ENCODE measurements at regions not wholly inside any gene's neighbourhood (a gene's known extent, or its start where the extent isn't known, plus 50 kb on each side); places are given as distances from the start of the nearest gene placed in this dataset.

- no peaks in the 10 kb centered on the region for H3K9me3 ChIP-seq (ENCODE audit: control insufficient read depth in 2 of 3, low read length in 3 of 3)
- H3K36me3 ChIP-seq (ENCODE audit: control insufficient read depth in 2 of 3, insufficient read depth in 3 of 3, low read length in 3 of 3), result no peaks in the 10 kb centered on the region
- no peak overlapping the region for H3K27ac ChIP-seq (ENCODE audit: low read depth, low read length)
- CTCF ChIA-PET, result no interaction called here
- H3K27me3 ChIP-seq (ENCODE audit: control insufficient read depth in 2 of 2, insufficient read depth in 2 of 2, low read length in 2 of 2), result no peaks in the 10 kb centered on the region
- Mint-ChIP-seq H3K36me3 (no peaks in the 10 kb centered on the region), H3K27me3 (peaks cover 0 to 11% (median 0%) of the 10 kb centered on the region in 5 donors), H3K4me3 (no peak overlapping the region), H3K4me1 (peaks cover 0 to 3% (median 0%) of the 10 kb centered on the region in 7 donors), H3K27ac (no peak overlapping the region), H3K9me3 (peaks cover 0 to 10% (median 4%) of the 10 kb centered on the region in 11 donors)
- ATAC-seq (no peak), DNase-seq (no peak)
- POLR2A ChIA-PET, result no interaction called here
- no peaks in the 10 kb centered on the region for H3K4me1 ChIP-seq (ENCODE audit: control insufficient read depth in 2 of 2, insufficient read depth in 2 of 2, low read length in 2 of 2)
- intact Hi-C loops (cut with micrococcal nuclease), result no loop called here
- no peak overlapping the region for H3K4me3 ChIP-seq (ENCODE audit: low read length)
Observed at GRCh38 chr4:104795264-104795939, 300.7 kb upstream of the CXXC4 start.

- Histone ChIP-seq H3K4me1 (ENCODE audit: control insufficient read depth in 2 of 2, insufficient read depth in 2 of 2, low read length in 2 of 2) (no peaks in the 10 kb centered on the region), H3K27ac (ENCODE audit: low read depth, low read length) (no peak overlapping the region), H3K9me3 (ENCODE audit: control insufficient read depth in 2 of 3, low read length in 3 of 3) (no peaks in the 10 kb centered on the region), H3K36me3 (ENCODE audit: control insufficient read depth in 2 of 3, insufficient read depth in 3 of 3, low read length in 3 of 3) (no peaks in the 10 kb centered on the region), H3K4me3 (ENCODE audit: low read length) (no peak overlapping the region), H3K27me3 (ENCODE audit: control insufficient read depth in 2 of 2, insufficient read depth in 2 of 2, low read length in 2 of 2) (no peaks in the 10 kb centered on the region)
- intact Hi-C loops (cut with micrococcal nuclease), result no loop called here
- H3K27ac Mint-ChIP-seq, result no peak overlapping the region
- H3K9me3 Mint-ChIP-seq, result peaks cover 0 to 9% (median 3%) of the 10 kb centered on the region in 11 donors
- DNase-seq (no peak), ATAC-seq (no peak)
- no peaks in the 10 kb centered on the region for H3K36me3 Mint-ChIP-seq
- H3K4me3 Mint-ChIP-seq, result no peak overlapping the region
- ChIA-PET CTCF (no interaction called here), POLR2A (no interaction called here)
- H3K4me1 Mint-ChIP-seq, result no peaks in the 10 kb centered on the region
- peaks cover 0 to 3% (median 0%) of the 10 kb centered on the region in 5 donors for H3K27me3 Mint-ChIP-seq
Observed at GRCh38 chr4:104811727-104812126, 317.0 kb upstream of the CXXC4 start.

GRCh38 chr4:104815665-104816064 lies 321.0 kb upstream of the CXXC4 start:
- CTCF ChIA-PET, result no interaction called here
- Mint-ChIP-seq H3K4me1 (no peaks in the 10 kb centered on the region), H3K36me3 (no peaks in the 10 kb centered on the region), H3K9me3 (peaks cover 0 to 5% (median 0%) of the 10 kb centered on the region in 11 donors), H3K27ac (no peak overlapping the region), H3K27me3 (no peaks in the 10 kb centered on the region), H3K4me3 (no peak overlapping the region)
- POLR2A ChIA-PET, result no interaction called here
- intact Hi-C loops (cut with micrococcal nuclease), result no loop called here
- no peak overlapping the region for H3K4me3 ChIP-seq (ENCODE audit: low read length)
- no peak overlapping the region for H3K27ac ChIP-seq (ENCODE audit: low read depth, low read length)
- no peaks in the 10 kb centered on the region for H3K4me1 ChIP-seq (ENCODE audit: control insufficient read depth in 2 of 2, insufficient read depth in 2 of 2, low read length in 2 of 2)
- DNase-seq (no peak), ATAC-seq (no peak)
- no peaks in the 10 kb centered on the region for H3K9me3 ChIP-seq (ENCODE audit: control insufficient read depth in 2 of 3, low read length in 3 of 3)
- H3K36me3 ChIP-seq (ENCODE audit: control insufficient read depth in 2 of 3, insufficient read depth in 3 of 3, low read length in 3 of 3), result no peaks in the 10 kb centered on the region
- no peaks in the 10 kb centered on the region for H3K27me3 ChIP-seq (ENCODE audit: control insufficient read depth in 2 of 2, insufficient read depth in 2 of 2, low read length in 2 of 2)

- no peak for DNase-seq
- H3K27me3 Mint-ChIP-seq, result no peaks in the 10 kb centered on the region
- no peaks in the 10 kb centered on the region for H3K4me1 Mint-ChIP-seq
- Histone ChIP-seq H3K27ac (ENCODE audit: low read depth, low read length) (no peak overlapping the region), H3K4me1 (ENCODE audit: control insufficient read depth in 2 of 2, insufficient read depth in 2 of 2, low read length in 2 of 2) (no peaks in the 10 kb centered on the region), H3K9me3 (ENCODE audit: control insufficient read depth in 2 of 3, low read length in 3 of 3) (no peaks in the 10 kb centered on the region), H3K36me3 (ENCODE audit: control insufficient read depth in 2 of 3, insufficient read depth in 3 of 3, low read length in 3 of 3) (no peaks in the 10 kb centered on the region), H3K4me3 (ENCODE audit: low read length) (no peak overlapping the region), H3K27me3 (ENCODE audit: control insufficient read depth in 2 of 2, insufficient read depth in 2 of 2, low read length in 2 of 2) (no peaks in the 10 kb centered on the region)
- ChIA-PET CTCF (no interaction called here), POLR2A (no interaction called here)
- H3K36me3 Mint-ChIP-seq, result no peaks in the 10 kb centered on the region
- no peak overlapping the region for H3K27ac Mint-ChIP-seq
- intact Hi-C loops (cut with micrococcal nuclease), result no loop called here
- peaks cover 0 to 5% (median 0%) of the 10 kb centered on the region in 11 donors for H3K9me3 Mint-ChIP-seq
- no peak overlapping the region for H3K4me3 Mint-ChIP-seq
- no peak for ATAC-seq
Observed at GRCh38 chr4:104818579-104818978, 323.9 kb upstream of the CXXC4 start.

- peaks cover 0 to 5% (median 0%) of the 10 kb centered on the region in 11 donors for H3K9me3 Mint-ChIP-seq
- H3K27me3 Mint-ChIP-seq, result peaks cover 0 to 13% (median 0%) of the 10 kb centered on the region in 5 donors
- H3K36me3 ChIP-seq (ENCODE audit: control insufficient read depth in 2 of 3, insufficient read depth in 3 of 3, low read length in 3 of 3), result no peaks in the 10 kb centered on the region
- no peak overlapping the region for H3K4me3 Mint-ChIP-seq
- ATAC-seq (no peak), DNase-seq (no peak)
- intact Hi-C loops (cut with micrococcal nuclease), result no loop called here
- no peak overlapping the region for H3K27ac Mint-ChIP-seq
- ChIA-PET POLR2A (no interaction called here), CTCF (no interaction called here)
- H3K4me1 Mint-ChIP-seq, result no peaks in the 10 kb centered on the region
- no peaks in the 10 kb centered on the region for H3K4me1 ChIP-seq (ENCODE audit: control insufficient read depth in 2 of 2, insufficient read depth in 2 of 2, low read length in 2 of 2)
- H3K27me3 ChIP-seq (ENCODE audit: control insufficient read depth in 2 of 2, insufficient read depth in 2 of 2, low read length in 2 of 2), result no peaks in the 10 kb centered on the region
- no peak overlapping the region for H3K27ac ChIP-seq (ENCODE audit: low read depth, low read length)
- H3K4me3 ChIP-seq (ENCODE audit: low read length), result no peak overlapping the region
- H3K9me3 ChIP-seq (ENCODE audit: control insufficient read depth in 2 of 3, low read length in 3 of 3), result no peaks in the 10 kb centered on the region
- H3K36me3 Mint-ChIP-seq, result peaks cover 0 to 4% (median 0%) of the 10 kb centered on the region in 5 donors
Observed at GRCh38 chr4:104826171-104826570, 320.5 kb upstream of the TET2 start.

- POLR2A ChIA-PET, result no interaction called here
Observed at GRCh38 chr4:104829761-104830160, 316.9 kb upstream of the TET2 start.

GRCh38 chr4:104848597-104849225 lies 298.0 kb upstream of the TET2 start:
- no peak overlapping the region for H3K27ac ChIP-seq (ENCODE audit: low read depth, low read length)
- no peaks in the 10 kb centered on the region for H3K4me1 ChIP-seq (ENCODE audit: control insufficient read depth in 2 of 2, insufficient read depth in 2 of 2, low read length in 2 of 2)
- H3K36me3 ChIP-seq (ENCODE audit: control insufficient read depth in 2 of 3, insufficient read depth in 3 of 3, low read length in 3 of 3), result no peaks in the 10 kb centered on the region
- DNase-seq (no peak), ATAC-seq (no peak)
- Mint-ChIP-seq H3K27ac (no peak overlapping the region), H3K4me1 (no peaks in the 10 kb centered on the region), H3K9me3 (peaks cover 0 to 2% (median 0%) of the 10 kb centered on the region in 11 donors), H3K4me3 (no peak overlapping the region), H3K27me3 (no peaks in the 10 kb centered on the region), H3K36me3 (no peaks in the 10 kb centered on the region)
- H3K4me3 ChIP-seq (ENCODE audit: low read length), result no peak overlapping the region
- CTCF ChIA-PET, result interaction anchor here (0.7 kb wide), 1 partner anchor 23 kb away, joined by 6 read pairs; no protein-coding TSS in a partner anchor
- H3K27me3 ChIP-seq (ENCODE audit: control insufficient read depth in 2 of 2, insufficient read depth in 2 of 2, low read length in 2 of 2), result no peaks in the 10 kb centered on the region
- POLR2A ChIA-PET, result no interaction called here
- intact Hi-C loops (cut with micrococcal nuclease), result no loop called here
- no peaks in the 10 kb centered on the region for H3K9me3 ChIP-seq (ENCODE audit: control insufficient read depth in 2 of 3, low read length in 3 of 3)

More at GRCh38 chr4:104829761-104830160, 316.9 kb upstream of the TET2 start:
- H3K27me3 Mint-ChIP-seq, result peaks cover 0 to 13% (median 2%) of the 10 kb centered on the region in 5 donors
- H3K27me3 ChIP-seq (ENCODE audit: control insufficient read depth in 2 of 2, insufficient read depth in 2 of 2, low read length in 2 of 2), result no peaks in the 10 kb centered on the region
- H3K9me3 Mint-ChIP-seq, result peaks cover 0 to 4% (median 0%) of the 10 kb centered on the region in 11 donors
- H3K9me3 ChIP-seq (ENCODE audit: control insufficient read depth in 2 of 3, low read length in 3 of 3), result no peaks in the 10 kb centered on the region
- no peaks in the 10 kb centered on the region for H3K4me1 ChIP-seq (ENCODE audit: control insufficient read depth in 2 of 2, insufficient read depth in 2 of 2, low read length in 2 of 2)
- DNase-seq (no peak), ATAC-seq (no peak)
- H3K4me1 Mint-ChIP-seq, result no peaks in the 10 kb centered on the region
- H3K4me3 Mint-ChIP-seq, result no peak overlapping the region
- intact Hi-C loops (cut with micrococcal nuclease), result no loop called here
- no peak overlapping the region for H3K27ac Mint-ChIP-seq
- H3K27ac ChIP-seq (ENCODE audit: low read depth, low read length), result no peak overlapping the region
- H3K36me3 Mint-ChIP-seq, result peaks cover 0 to 4% (median 0%) of the 10 kb centered on the region in 5 donors
- CTCF ChIA-PET, result no interaction called here
- H3K36me3 ChIP-seq (ENCODE audit: control insufficient read depth in 2 of 3, insufficient read depth in 3 of 3, low read length in 3 of 3), result no peaks in the 10 kb centered on the region
- no peak overlapping the region for H3K4me3 ChIP-seq (ENCODE audit: low read length)

Measured in naive thymus-derived CD4-positive, alpha-beta T cell (primary cell).